Left kidney (tissue), 1 donor: ENCODE measurements at regions not wholly inside any gene's neighbourhood (a gene's known extent, or its start where the extent isn't known, plus 50 kb on each side); places are given as distances from the start of the nearest gene placed in this dataset.
"Not testable (repeated sequence)": the region's sequence is repeated elsewhere in the genome, so short reads cannot be mapped to it uniquely, and the experiment has no call there.

Experiments used
- DNase-seq: peaks from one replicate; pipeline ENCODE4 v3.0.0-alpha.2; 2013

DNA sequence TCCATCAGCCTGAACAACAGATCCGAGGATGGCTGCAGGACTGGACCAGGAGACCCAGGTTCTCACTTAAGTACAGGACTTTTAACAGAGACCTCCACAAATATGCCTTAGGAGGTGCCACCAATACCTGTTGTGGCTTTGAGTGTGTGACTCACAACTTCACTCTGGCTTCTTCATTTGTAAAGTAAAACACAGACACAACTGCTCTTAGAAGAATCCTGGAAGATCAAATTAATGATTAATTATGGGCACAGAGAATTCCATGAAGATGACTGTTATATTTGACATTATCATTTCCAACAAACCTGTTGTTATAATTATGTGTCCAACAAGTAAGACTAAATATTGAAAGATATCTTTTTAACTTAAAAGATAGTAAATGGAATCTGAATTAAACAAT, 481.4 kb upstream of the KLHL29 start:
- DNase-seq: no peak

DNA sequence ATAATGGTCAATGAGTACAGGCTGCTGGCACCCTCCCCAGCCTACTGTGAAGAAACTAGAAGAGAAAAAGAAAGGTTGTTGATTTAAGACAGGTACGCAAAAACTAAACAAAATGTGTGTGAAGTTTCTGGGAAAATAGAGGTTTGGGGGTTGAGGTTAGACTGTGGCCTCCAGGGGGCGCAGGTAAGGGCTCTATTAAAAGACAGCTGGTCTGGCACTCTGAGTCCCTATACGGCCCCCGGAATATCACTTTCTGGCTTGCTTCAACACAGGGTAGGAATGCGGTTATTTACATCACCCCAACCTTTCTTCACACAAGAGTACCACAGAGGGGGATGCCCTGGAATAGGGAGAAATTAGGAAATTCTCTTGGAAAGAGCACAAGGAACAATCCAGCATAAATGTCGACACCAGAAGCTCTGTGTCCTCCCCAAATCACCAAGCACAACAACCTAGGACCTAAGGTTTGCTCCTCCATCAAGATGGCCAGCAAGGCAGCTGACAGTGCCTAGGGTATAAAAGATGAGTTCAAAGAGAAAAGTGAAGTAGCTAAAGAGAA, 480.8 kb upstream of the KLHL29 start:
- DNase-seq: peak; percentile 22

DNA sequence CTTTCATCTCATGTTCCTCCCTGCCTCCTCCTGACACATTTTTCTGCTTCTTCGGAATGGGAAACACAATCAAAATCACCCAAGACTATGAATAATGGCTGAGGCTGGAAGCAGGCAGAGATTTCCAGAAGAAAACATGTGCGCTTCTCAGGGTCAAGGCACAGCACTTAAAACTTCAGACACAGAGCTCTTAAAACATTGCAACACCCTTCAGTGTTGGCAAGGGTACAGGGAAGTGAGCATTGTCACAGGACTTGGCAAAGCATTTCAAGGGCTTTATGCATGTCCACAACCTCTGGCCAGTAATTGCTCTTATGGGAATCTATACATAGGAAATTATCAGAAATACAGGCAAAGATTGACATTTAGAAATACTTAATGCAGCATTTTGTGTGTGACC, 477.6 kb upstream of the KLHL29 start:
- DNase-seq: no peak

DNA sequence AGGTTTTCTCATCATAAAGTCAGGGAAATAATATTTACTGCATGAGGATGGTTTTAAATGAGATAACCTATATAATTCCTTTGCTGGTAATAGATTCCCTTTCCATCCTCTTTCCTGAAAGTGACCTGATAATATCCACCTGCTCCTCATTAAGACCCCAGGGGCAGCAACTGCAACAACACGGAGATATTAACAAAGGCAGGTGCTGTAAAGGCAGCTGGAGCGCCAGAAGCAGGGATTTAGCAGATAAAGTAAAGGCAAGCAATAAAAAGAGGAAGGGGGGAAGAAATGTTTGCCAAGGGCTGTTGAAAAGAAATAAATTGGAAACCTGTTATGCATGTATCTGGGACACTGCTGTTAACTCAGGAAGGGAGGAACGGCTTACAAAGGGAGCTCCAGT, 472.6 kb upstream of the KLHL29 start:
- DNase-seq: no peak

DNA sequence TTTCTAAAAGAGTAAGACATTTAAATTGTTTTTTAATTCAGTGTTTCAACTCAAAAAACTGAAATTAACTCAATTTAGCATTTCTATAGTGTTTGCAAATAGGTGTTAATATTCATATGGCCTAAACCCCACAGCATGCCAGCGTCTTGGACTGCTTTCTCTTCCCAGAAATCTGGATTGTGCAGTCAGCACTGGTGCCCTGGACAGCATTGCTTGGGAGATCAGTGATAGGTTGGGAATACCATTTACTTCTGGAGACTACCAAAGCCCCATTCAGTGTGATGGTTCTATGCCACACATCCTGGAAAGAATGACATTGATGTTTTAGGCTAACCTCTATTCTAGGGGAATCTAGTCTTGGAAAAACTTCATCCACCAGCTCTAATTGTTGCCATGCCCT, 455.0 kb upstream of the KLHL29 start:
- DNase-seq: no peak

DNA sequence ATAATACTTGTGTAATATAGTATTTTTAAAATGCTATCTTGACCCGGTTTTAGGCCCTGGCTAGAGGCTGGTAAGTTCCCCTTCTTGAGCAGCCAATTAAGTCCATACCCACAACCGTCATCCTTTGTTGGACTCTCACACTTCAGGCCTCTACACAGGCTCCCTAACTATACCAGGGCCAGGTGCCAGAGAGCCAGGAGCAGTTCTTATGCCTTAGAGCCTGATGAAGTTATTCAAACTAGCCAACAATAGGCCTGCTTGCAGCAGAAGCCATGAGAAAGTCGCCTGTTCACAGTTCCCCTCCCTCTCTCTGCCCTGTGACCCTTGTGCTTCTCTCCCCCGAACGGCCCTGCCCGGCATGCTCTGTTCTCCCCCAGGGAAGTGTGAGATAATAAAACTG, 454.2 kb upstream of the KLHL29 start:
- peak; percentile 11 for DNase-seq

DNA sequence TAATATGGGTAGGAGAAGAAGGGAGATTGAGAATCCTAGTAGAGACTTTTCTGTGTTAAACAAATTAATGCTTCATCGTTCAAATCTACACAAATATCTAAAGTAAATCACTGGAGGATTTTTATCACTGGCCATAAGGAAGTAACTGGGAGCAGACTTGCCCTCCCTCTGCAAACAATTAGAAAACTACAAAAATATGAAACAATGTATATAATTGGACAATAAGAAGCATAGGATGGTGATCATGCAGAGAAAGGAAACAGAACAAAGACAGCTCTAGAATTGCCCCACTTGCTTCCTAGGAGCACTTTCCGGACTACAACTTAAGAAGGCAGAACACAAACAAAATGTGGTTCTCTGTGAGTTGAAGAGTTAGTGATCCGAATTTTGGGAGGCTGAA, 452.7 kb upstream of the KLHL29 start:
- no peak for DNase-seq

DNA sequence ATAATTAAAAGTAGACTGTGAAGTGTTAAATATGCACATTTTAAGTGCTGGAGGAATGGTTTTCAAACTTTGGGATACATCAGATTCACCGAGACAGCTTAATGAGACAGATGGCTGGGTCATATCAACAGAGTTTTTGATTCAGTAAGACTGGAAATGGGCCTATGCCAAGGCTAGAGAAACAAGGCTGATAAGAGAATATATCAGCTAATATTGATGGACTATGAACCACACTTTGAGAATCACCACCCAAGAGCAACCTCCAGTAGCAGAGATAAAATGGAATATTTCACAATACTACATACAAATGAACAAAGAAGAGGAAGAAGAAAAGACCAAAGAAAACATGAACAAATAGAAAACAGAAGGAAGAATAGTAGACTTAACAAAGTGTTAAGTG, 450.2 kb upstream of the KLHL29 start:
- no peak for DNase-seq

DNA sequence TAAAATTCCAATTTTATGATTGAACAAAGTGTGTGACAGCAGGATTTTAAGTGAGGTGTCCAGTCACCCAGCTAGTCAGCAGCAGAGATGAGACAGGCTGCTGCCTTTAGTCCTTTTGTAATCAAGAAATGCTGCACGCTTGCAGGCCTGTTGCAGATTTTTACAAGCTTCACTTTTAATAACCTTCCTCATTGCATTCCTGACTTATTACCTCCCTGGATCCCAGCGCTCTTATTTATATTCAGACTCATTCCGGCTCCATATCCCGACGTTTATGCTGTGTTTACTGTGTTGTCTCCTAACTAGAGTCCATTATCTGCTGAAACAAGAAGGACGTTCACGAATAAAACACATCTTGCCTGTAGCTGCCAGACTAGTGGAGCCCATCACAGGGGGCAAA, 442.5 kb upstream of the KLHL29 start:
- DNase-seq: no peak

DNA sequence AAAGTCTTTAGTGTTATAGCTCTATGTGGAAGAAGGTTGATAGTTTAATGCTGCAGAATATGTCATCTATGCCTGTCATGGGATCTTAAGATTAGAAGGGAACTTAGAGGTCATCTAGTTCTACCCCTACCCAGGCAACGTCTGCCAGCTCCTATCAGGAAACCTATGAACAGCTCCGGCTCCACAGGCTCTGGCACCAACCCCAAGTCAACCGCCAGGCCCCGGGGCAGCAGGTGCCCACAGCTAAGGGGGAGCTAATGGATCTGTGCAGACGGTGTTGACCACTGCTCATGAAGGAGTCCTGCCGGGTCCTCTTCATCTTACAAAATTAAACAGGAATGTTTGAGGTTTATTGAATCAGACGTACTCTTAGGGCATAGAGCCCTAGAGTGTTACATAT, 440.8 kb upstream of the KLHL29 start:
- DNase-seq: no peak

DNA sequence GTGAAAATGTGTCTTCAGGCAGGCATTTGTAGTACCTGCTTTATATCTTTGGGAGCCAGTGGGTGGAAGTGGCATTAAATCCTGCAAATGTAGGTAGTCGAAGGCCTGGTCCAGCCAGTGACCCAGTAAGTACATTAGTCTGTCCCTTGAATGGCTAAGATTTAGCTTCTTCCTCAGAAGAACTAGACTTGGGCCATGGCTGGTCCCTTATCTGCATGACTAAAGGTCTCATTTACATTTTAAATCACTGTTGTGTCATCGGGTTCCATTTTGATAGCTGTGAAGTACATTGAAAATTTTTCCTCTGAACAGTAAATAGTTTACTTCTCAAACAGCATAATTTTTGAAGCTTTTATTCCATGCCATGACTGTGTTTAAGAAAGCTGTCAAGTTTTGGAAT, 438.4 kb upstream of the KLHL29 start:
- DNase-seq: no peak

DNA sequence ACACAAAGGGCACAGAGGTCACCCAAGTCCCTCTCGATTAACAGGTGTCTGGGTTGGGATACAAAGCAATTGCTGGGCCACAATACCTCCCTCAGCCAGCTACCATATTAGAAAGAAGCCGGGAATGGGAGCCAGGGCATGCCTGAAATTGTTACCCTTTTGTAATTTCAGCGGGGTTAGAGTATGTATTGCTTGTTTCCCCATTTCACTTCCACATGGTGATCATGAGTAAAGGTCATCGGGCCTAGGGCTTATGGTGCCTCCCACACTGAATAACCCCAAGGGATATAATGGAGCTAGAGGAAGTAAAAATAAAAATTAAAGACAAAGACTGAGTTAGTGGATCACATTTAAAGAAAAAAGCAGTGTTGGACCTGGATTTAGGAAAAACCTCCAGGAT, 437.2 kb upstream of the KLHL29 start:
- no peak for DNase-seq

DNA sequence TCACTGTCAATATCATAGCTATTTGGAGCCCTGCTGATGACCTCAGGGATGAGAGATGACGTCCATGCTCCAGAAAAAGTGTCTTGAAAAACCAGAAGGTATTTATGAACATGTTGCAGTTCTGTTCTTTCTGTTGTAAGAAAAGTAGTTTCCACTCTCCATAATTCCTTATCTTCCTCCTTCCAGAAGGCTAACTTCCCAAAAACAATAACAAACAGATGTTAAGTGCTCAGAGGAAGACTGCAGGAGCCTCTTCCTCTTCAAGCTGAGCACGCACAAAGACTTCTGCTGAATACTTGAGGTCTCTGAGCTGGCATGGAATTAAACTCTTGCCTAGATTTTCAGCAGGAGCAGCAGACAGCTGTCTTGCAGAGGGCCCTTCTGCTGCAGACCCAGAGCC, 434.5 kb upstream of the KLHL29 start:
- DNase-seq: no peak

DNA sequence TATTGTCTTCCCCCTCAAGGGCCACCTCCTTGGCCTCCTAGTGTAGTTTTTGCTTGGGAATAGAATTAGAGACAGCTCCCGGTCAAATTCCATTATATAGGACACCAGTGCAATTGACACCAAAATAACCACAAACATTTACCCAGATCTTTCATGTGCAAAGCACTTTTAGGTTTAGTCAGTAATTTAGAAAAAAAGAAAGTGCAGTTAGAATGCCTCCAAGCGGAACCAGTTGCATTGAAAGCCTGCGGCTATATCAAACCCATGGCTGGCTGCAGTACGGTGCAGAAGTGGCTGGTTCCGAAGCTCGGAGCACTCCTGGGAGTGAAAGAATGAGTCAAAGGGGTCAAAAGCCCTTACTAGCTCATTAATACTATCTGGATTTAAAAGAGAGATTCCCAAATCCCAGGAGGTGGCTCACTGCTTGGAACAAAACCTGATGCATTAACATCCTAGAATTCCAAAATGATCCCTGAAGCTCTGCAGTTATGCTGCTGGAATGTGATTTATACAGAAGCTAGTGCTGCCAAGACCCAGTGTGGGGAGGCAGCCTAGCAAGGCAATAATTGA, 432.2 kb upstream of the KLHL29 start:
- DNase-seq: no peak

DNA sequence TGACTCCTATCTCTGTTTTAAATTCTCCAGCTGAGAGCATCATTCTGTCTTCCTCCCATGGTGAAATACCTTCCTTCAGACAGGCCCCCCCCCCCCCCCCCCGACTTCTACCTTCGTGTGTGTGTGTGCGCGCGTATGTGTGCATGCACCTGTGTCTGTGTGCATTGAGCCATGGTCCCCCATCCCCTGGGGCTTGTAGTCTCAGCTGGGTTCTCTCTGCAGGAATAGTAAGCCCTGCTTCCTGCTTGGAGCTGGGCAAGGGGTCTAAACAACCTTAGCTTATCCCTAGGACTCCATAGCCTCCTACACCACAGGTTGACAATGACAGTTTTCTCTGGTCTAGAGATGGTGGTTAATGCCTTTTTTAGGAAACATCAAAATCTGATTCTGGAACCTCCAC, 427.5 kb upstream of the KLHL29 start:
- DNase-seq: no peak

DNA sequence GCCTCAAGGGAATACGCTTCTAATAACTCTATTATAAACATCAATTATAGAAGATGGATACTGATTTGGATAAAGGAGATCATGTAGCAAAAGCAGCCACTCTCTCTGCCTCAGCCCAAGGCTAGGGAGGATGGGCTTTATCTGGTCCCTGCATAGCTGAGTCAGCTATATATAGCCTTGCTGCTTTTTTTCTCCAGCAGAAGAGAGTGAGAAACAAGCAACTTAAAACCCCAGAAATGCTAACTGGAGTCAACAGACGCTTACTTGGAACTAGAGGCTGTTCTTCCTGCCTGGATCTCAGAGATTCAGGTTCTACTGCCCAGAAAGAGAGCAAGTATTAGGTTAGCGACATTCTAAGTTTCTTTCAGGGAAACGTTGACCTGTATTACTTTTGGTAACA, 426.7 kb upstream of the KLHL29 start:
- no peak for DNase-seq

DNA sequence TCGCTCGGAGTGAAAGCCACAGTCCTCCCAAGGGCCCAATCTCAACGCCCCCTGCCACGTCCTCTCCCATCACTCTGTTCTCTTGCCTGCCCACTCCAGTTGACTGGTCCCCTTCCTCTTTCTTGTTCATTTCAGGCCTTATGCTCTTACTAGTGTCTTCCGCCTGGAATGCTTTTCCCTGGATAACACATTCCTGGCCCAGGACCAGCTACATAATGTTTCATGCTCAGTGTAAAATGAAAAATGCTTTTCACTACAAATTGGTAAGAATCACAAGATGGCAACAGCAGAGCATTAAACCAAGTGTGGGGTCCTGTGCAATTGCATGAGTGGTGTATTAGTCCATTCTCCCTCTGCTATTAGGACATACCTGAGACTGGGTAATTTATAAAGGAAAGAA, 417.2 kb upstream of the KLHL29 start:
- DNase-seq: no peak

DNA sequence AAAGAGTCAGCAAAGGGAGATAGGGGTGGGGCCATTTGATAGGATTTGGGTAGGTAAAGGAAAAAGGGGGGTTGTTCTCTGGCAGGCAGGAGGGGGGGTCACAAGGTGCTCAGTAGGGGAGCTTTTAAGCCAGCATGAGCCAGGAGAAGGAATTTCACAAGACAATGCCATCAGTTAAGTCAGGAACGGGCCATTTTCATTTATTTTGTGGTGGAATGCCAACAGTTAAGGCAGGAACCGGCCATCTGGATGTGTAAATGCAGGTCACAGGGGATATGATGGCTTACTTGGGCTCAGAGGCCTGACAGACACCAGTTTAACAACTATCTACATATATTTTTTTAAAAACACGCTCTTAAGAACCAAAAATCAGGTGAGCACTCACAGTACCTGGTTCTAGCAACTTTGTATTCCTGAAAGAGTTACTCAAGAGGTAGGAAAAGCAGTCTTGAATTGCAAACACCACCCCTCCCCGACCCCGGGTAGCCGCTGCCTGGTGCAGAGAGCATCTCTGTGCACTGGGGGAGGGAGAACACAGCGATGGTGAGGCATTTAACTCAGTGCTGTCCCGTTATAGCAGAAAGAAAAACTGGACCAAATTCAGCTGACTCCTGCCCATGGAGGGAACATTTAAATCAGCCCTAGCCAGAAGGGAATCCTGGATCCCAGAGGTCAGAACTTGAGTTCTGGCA, 414.5 kb upstream of the KLHL29 start:
- DNase-seq: no peak

DNA sequence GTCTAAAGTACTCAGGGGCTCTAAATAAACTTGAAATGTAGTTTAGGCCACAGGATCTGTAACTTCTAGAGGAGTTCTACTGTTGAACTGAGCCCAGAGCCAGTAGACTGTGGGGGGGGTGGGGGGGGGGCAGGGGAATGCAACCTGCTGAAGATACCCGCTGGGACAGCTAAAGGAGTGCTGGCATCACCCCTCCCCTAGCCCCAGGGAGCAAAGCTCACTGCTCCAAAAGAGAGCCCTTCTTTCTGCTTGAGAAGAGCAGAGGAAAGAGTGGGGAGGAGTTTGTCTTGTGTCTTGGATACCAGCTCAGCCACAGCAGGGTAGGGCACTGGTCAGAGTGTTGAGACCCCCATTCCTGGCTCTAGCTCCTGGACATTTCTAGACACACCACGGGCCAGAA, 414.0 kb upstream of the KLHL29 start:
- DNase-seq: no peak

DNA sequence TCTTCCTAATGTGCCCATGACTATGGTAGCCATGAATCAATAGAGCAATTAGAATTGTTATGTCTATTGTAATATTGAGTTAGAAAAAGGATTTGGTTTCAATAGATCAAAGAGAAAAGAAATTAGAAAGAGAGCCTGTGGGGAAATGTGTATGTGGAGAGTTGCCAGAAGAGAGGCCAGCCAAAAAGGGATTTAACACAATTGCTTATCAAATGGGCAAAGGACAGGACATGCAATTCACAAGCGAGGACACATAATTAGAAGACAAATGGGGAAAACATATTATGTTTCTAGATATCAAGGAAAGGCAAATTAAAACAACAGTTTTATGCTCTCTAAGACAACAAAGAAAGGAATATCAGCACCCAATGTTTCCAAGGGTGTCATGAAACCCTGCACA, 403.2 kb upstream of the KLHL29 start:
- DNase-seq: no peak

DNA sequence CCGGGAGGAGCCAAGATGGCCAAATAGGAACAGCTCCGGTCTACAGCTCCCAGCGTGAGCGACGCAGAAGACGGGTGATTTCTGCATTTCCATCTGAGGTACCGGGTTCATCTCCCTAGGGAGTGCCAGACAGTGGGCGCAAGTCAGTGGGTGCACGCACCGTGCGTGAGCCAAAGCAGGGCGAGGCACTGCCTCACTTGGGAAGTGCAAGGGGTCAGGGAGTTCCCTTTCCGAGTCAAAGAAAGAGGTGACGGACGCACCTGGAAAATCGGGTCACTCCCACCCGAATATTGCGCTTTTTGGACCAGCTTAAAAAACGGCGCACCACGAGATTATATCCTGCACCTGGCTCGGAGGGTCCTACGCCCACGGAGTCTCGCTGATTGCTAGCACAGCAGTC, 400.8 kb upstream of the KLHL29 start:
- DNase-seq: not testable (repeated sequence)

DNA sequence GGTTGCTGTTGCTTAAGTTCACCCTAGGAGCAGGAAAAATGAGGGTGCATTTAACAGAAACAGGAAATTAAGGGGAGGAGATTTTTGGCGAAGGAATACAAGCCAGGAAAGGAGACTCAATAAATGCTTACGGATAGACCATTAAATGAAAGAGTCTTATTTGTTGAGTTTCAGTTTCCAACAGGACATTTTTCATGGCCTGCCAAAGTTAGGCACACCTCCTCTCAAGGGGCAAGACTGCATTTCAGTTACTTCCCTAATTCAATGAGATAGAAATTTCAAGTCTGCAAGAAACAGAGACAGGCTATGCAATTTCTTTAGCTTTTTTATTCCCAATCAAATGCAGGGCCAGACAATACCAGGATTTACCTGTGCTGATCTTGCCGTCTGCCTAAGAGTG, 394.7 kb upstream of the KLHL29 start:
- no peak for DNase-seq

DNA sequence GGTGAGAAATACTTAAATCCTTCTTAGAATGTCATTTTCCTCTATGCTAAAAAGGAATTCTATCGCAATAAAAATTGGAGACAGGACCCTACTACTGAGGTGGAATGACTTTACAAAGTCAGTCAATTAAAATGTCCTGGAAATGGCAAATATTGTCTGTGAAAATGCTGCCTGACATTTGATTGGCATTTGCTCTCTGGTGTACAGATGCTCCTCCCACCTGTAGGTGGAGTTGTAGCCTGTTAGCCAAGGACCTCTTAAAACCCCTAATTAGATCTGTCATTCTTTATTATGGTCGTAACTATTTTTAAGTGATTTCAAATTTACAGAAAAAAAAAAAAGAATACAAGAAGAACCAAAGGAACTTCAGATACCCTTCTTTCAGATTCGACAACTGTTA, 393.1 kb upstream of the KLHL29 start:
- DNase-seq: no peak

DNA sequence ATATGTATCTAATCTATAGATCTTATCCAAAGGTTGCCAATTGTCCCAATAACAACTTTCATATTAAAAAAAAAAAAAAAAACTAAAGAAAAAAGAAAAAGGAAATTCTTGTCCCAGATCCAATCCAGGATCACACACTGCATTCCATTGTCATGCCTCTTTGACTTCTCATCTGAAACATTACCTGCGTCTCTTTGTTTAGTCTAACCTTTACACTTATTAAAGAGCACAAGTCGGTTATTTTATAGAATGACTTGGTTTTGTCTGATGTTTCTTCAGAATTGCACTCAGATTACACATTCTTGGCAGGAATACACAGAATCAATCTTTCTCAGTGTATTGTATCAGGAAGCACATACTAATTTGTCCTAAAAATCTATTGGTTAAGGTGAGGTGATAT, 392.5 kb upstream of the KLHL29 start:
- DNase-seq: no peak
